ENCODE measurements at regions not wholly inside any gene's neighbourhood (a gene's known extent, or its start where the extent isn't known, plus 50 kb on each side); places are given as distances from the start of the nearest gene placed in this dataset.

- no peak for TF ChIP-seq POLR2A (IDR thresholded peaks at IDR 0.05)
- no peak for TF ChIP-seq CTCF (IDR thresholded peaks at IDR 0.05)
Measured at GRCh38 chr12:125399489-125399888, 334.3 kb downstream of the AACS start.
